ENCODE measurements at regions not wholly inside any gene's neighbourhood (a gene's known extent, or its start where the extent isn't known, plus 50 kb on each side); places are given as distances from the start of the nearest gene placed in this dataset.
A peak's percentile ranks its signal among the peaks of the same experiment; 100 is the strongest.

DNA sequence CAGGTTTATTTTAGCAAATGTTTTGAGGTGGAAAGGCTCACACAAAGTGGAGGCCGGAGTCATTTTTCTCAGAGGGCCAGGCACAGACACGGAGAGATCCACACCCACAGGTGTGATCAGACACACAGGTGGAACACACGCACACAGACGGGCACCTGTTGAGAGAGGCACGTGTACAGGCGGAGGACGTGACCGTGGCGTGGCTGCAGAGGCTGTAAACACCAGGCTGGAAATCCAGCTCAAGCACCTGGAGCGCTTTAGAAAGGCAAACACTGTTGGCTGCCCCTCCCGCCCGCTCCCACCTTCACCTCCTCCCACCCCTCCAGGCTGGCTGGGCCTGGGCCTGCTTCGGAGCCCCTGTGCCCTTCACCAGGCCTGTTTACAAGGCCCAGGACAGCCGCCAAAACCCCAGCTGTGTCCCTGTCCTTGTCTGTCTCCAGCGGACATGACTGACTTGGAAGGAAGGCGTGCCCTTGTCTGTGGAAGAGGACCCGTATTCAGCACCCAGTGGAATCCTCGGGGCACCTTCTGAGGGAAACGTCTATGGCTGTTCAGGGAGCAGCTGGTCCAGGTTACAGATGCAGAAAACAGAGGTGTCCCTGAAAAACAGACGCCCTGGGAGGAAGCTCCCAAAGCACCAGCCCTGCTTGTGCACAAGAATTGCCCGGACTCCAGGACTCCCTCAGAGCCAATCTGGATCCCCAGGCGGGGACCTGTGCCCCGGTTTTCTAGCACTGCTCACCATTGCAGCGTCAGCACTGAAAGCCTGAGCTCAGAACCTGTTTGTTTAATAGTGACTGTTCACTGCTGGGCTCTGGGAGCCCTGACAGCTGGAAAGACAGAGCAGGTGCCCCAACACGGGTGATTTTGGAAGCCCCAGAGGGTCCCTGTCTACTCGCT, 134.3 kb upstream of the HAAO start (continued):
- TF ChIP-seq, protein P1, sequence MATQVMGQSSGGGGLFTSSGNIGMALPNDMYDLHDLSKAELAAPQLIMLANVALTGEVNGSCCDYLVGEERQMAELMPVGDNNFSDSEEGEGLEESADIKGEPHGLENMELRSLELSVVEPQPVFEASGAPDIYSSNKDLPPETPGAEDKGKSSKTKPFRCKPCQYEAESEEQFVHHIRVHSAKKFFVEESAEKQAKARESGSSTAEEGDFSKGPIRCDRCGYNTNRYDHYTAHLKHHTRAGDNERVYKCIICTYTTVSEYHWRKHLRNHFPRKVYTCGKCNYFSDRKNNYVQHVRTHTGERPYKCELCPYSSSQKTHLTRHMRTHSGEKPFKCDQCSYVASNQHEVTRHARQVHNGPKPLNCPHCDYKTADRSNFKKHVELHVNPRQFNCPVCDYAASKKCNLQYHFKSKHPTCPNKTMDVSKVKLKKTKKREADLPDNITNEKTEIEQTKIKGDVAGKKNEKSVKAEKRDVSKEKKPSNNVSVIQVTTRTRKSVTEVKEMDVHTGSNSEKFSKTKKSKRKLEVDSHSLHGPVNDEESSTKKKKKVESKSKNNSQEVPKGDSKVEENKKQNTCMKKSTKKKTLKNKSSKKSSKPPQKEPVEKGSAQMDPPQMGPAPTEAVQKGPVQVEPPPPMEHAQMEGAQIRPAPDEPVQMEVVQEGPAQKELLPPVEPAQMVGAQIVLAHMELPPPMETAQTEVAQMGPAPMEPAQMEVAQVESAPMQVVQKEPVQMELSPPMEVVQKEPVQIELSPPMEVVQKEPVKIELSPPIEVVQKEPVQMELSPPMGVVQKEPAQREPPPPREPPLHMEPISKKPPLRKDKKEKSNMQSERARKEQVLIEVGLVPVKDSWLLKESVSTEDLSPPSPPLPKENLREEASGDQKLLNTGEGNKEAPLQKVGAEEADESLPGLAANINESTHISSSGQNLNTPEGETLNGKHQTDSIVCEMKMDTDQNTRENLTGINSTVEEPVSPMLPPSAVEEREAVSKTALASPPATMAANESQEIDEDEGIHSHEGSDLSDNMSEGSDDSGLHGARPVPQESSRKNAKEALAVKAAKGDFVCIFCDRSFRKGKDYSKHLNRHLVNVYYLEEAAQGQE (IDR thresholded peaks at IDR 0.05; ENCODE audit: unreplicated experiment) = no peak
- TF ChIP-seq STAT1 (IDR thresholded peaks at IDR 0.05; ENCODE audit: unreplicated experiment) (no peak), CREB1 (CRISPR knock-in tag; IDR thresholded peaks at IDR 0.05; ENCODE audit: low read depth) (no peak)

GRCh38 chr2:42925742-42926433, 133.5 kb upstream of the HAAO start:
- H3K4me1 ChIP-seq (ENCODE audit: insufficient read depth) = peaks cover 58% of the 10 kb centered on the region
- DNase-seq (ENCODE audit: low spot score) = peak; percentile 17
- Mint-ChIP-seq H3K4me1 (peaks cover 69% of the 10 kb centered on the region), H3K27me3 (ENCODE audit: insufficient read depth, low read depth, poor library complexity) (peaks cover 17% of the 10 kb centered on the region), H3K9me3 (no peaks in the 10 kb centered on the region; the same call in 2 of the 3 replicates), H3K36me3 (ENCODE audit: low read depth) (no peaks in the 10 kb centered on the region), H3K27ac (peak overlapping the region; percentile 91), H3K4me3 (no peak overlapping the region; the same call in 2 of the 3 replicates)
- no peaks in the 10 kb centered on the region for H3K36me3 ChIP-seq (ENCODE audit: insufficient read depth)
- peak overlapping the region; percentile 97 for H2AFZ ChIP-seq
- no peaks in the 10 kb centered on the region for H3K27me3 ChIP-seq (ENCODE audit: insufficient read depth)
- H3K4me2 ChIP-seq = peak overlapping the region; percentile 71
- no peak overlapping the region for H3K4me3 ChIP-seq
- H3K79me2 ChIP-seq (replicated peaks; ENCODE audit: insufficient read depth) = no peaks in the 10 kb centered on the region
- H3F3A ChIP-seq (replicated peaks; ENCODE audit: low read depth) = no peaks in the 10 kb centered on the region; the same call in 1 of the 2 replicates
- peak overlapping the region; percentile 63; the same call in 1 of the 2 replicates for H3K27ac ChIP-seq (ENCODE audit: low read depth)
- H3K9me2 ChIP-seq (ENCODE audit: insufficient read depth) = peaks cover 8% of the 10 kb centered on the region
- H4K20me1 ChIP-seq (replicated peaks; ENCODE audit: insufficient read depth) = no peaks in the 10 kb centered on the region
- no peak for ATAC-seq
- TF ChIP-seq POLR2AphosphoS5 (IDR thresholded peaks at IDR 0.05; ENCODE audit: low read depth) = no peak
- TF ChIP-seq, protein P1 (IDR thresholded peaks at IDR 0.05; ENCODE audit: unreplicated experiment) = no peak
- no peak for TF ChIP-seq ETS1 (IDR thresholded peaks at IDR 0.05)
- no peak for TF ChIP-seq ZNF114 (CRISPR knock-in tag; IDR thresholded peaks at IDR 0.05)
- TF ChIP-seq EZH2 (IDR thresholded peaks at IDR 0.05; ENCODE audit: low read depth, unreplicated experiment) = no peak
- TF ChIP-seq ZNF331 (CRISPR knock-in tag; IDR thresholded peaks at IDR 0.05; ENCODE audit: low read depth) = no peak
- no peak for TF ChIP-seq NANOG (IDR thresholded peaks at IDR 0.05; ENCODE audit: borderline replicate concordance)
- no peak for TF ChIP-seq EZH2phosphoT487 (IDR thresholded peaks at IDR 0.05; ENCODE audit: unreplicated experiment)
- no peak for TF ChIP-seq STAT1 (IDR thresholded peaks at IDR 0.05; ENCODE audit: unreplicated experiment)
- TF ChIP-seq CREB1 (CRISPR knock-in tag; IDR thresholded peaks at IDR 0.05; ENCODE audit: low read depth) = no peak
- no peak for TF ChIP-seq JUNB (IDR thresholded peaks at IDR 0.05; ENCODE audit: unreplicated experiment)

All from GM23338 (cell line).